HG03520 (cell line): ENCODE measurements at regions not wholly inside any gene's neighbourhood (a gene's known extent, or its start where the extent isn't known, plus 50 kb on each side); places are given as distances from the start of the nearest gene placed in this dataset.
"Not testable (repeated sequence)": the region's sequence is repeated elsewhere in the genome, so short reads cannot be mapped to it uniquely, and the experiment has no call there.

Experiments used
- ATAC-seq: cut with Tn5 transposase; IDR thresholded peaks from one replicate; pipeline ENCODE4 v1.9.1; 2021; ENCODE audit warnings: mild to moderate bottlenecking, moderate library complexity; ENCODE audit not compliant: unreplicated experiment

DNA sequence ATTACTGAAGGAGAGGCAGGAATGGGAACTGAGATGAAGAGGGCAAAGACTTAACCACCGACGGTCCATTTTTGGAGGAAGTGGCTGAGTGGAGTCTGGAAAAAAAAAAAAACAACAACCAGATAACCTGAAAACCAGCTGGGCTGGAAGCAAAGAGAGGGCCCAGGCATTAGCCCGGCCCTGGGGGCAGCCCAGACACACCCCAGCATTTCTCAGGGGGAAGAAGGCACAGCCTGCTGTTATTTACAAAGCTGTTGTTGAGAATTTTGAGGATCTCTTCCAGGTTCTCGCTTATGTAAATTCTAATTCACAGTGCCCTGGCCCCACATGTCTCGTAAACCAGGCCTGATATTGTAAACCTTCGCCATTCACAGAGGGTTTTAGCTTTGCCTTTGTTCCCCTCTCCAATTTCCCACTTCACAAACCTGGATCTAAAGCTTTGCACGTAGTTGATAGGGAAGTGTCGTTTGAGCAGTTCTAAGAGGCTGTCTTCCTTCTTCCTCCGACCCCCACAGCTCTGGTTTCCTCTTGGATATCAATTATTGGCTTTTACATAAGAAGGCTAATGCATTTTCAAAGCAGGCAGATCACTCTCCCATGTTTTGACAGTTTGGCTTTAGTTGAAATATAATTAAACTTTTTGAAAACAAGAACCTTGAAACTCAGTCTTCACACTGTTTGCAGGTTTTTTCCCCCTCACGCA is 161.8 kb upstream of the IRF2BP2 start:
- ATAC-seq, result no peak

DNA sequence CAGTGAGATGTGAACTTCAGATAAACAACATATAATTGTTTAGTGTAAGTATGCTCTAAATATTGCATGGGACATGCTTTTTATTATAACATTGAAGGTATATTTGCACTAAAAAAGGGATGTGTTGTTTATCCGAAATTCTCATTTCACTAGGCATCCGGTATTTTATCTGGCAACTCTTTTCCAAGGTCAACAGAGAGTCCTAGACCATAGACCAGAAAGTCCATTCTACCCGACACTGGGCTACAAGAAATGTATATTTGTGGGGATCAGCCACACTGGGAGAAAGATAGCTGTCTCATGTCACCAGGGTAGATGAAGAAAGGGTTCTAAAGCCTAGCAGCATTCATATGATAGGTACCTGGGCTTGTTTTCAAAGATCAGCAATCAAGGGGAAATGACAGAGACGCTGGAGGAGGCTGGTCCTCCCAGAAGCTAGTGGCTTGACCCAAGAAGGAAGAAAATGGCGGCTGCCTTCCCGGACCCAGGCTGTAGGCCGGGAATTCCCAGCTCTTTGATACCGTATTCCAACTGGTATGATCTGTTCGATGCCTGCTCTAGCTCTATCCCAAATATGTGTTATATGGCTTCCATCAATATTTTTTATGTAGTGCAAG is 161.1 kb upstream of the IRF2BP2 start:
- ATAC-seq, result no peak

DNA sequence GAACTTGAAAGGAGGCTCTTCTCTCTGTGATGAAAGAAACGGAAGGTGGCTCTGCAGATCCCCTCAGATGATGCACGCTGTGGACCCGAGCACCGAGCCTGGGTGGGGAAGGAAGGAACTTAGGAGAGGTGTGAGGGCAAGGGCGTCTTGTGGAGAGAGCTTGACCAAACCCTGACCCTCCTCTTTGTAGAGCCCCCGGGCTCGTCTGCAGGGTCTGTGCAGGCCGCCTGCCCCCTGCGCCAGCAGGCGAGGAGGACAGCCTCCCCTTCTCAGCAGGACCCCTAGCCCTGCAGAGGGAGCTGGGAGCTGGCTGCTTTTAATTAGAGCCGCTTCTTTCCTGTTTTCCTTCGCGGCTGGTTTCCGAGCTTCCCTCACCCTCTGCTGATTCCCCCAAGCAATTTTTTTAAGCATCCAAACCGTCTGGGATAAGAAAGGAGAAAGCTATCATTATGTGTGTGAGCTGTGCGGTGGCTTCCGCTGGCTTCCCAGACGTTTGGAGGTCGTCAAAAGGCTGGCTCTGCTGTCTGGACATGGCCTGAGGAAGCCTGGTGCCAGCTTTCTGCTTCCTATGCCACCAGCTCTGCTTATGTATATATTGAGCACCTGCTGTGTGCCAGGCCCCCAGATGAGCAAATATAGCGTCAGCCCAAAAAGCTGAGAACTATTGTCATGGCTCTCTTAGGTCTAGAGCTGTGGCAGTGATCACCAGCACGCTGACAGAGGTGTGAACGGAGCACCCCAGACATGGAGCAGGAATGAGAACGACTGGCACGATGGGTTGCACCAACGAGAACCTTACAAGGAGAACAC is 160.2 kb upstream of the IRF2BP2 start:
- no peak for ATAC-seq

DNA sequence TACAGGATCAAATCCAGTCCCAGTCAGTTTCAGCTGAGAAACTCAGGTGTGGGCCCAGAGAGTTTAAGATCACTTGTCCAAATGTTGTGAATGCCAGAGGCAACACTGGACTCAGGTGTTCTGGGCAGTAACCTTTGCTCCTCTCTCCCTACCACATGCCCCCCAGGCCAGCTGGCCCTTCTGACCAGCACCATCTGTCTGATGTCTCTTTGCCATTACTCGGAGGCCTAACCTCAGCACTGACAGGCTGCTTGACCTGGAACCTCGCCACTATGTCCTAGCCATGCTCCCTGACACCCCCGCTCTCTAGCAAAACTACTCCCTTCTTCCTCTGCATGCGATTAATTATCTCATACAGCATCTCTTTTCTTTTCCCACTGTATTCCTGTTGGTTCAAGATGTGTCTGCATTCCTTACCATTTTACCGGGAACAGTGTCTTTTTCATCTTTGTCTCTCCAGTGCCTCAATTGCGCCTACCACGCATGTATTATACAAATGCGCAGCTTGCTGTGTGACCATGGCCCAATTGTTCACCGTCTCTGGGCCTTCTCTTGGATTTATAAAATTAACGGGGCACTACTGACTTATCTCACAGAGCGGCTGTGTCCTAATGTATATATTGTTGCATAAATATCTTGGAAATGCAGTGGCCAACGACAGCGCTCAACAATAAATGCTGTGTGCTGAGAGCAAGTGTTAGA is 159.5 kb upstream of the IRF2BP2 start:
- ATAC-seq, result no peak

DNA sequence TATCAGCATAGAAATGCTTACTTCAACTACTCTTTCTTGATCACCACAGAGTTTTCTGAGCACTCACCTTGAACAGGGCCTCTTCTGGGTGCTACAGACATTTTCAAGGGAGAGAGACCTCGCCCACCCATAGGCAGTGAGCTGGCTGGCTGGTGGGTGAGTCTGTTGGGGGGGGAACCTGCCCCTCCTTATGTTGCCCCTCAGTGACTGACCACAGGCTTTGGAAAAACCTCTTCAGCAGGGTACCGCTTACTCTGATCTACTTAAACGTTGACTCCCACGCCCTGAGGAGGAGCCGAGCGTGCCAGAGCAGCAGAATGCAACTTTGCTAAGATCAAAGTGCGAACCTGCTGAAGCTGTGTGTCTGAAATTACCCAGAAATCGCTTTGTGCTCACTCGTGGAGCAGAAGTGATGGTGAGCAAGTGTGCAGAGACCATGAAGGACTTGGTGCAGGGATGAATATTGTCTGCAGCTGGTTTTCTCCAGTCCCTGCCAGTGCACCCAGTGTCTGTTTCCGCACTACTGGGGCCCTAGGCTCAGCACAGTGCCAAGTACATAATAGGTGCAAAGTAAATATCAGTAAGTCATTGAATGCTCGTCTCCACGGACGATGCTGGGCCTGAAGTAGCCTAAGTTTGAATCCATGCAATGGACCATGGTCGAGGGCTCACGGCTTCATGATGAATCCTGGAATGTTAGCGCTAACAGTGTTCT is 158.7 kb upstream of the IRF2BP2 start:
- ATAC-seq, result no peak

DNA sequence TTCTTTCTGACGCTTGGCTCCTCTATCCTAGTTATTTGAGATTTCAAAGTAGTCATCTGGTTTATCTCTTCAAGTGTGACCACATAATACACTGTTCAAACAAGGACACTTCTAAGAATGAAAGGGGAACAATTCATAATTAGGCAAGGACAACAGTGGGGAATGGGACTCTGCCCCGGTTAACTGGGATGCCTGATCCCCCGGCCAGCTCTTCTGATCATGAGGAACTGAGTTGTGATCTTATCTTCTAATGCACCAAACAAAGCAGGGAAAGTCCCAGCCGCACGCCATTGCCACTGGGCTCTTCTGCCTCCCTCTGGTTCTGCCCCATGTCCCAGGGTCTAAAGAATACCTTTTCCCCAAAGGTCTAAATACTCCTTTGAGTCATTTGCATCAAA is 158.2 kb upstream of the IRF2BP2 start:
- ATAC-seq, result no peak

DNA sequence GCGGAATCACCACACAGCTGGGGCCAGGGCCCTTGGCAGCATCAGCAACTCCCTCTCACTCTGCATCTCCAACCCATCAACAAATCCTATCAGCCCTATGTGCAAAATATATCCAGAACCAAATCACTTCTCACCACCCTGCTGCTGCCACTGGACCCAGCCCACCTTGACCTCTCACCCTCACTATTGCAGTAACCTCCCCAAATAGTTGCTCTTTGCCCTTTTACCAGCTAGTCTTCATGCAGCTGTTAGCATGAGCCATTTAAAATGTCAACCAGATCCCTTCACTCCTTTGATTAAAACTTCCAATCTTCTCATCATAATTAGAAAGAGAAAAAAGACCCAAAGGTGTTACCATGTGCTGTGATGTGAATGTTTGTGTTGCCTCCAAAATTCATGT is 155.7 kb upstream of the IRF2BP2 start:
- no peak for ATAC-seq

DNA sequence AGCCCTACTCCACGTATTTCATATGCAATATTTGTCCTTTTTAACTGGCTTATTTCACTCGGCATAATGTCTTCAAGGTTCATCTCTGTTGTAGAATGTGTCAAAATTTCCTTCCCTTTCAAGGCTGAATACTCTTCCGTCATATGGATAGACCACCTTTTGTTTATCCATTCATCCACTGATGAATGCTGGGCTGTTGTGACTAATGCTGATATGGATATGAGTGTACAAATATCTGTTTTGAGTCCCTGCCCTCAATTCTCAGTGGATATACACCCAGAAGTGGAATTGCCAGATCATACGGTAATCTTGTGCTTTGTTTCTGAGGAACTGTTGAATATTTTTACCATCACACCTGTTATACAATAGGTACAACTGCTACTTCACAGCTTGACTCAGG is 155.2 kb upstream of the IRF2BP2 start:
- ATAC-seq, result no peak

DNA sequence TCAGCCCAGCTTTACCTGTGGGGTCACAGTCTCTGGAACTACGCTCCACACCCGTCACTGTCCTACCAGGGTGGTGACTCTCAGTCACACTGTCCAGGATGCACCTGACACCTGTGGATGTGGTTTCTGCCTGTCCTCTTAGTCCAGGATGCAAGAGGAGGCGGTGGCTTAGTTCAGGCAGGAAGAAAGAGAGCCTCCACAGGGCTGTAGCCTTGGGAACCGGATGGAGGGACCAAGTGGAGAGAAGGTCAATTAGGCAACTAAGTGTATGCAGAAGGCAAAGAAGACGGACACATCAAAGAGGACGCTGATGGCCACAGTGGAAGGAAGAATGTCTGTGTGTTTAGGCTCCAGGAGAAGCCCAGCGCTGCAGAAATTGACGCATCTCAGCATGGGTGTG is 153.9 kb upstream of the IRF2BP2 start:
- ATAC-seq, result no peak

DNA sequence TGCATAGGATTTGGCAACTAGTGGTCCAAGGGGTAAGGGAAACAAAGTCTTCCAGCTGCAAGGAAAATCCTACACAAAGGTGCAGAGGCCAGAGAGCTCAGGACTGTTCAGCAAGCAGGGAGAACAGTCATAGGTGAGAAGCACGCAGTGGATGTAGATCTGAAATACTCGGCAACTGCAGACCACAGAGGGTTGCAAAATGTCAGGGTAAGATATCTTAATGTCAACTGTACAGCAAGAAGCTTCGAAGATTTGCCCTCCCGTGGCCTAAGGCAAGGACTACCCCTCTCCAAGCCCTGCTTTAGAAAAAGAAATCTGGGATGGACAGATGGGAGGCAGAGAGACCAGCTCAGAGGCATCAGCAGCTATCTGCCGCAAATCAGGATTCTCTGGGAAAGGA is 153.4 kb upstream of the IRF2BP2 start:
- ATAC-seq, result no peak

DNA sequence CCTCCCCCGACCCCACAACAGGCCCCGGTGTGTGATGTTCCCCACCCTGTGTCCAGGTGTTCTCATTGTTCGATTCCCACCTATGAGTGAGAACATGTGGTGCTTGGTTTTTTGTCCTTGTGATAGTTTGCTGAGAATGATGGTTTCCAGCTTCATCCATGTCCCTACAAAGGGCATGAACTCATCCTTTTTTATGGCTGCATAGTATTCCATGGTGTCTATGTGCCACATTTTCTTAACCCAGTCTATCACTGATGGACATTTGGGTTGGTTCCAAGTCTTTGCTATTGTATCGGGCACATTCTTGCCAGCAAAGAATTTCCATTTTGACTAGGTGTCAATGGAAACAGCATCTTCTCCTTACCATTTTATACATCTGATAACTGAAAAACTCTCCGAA is 152.1 kb upstream of the IRF2BP2 start:
- ATAC-seq, result not testable (repeated sequence)

DNA sequence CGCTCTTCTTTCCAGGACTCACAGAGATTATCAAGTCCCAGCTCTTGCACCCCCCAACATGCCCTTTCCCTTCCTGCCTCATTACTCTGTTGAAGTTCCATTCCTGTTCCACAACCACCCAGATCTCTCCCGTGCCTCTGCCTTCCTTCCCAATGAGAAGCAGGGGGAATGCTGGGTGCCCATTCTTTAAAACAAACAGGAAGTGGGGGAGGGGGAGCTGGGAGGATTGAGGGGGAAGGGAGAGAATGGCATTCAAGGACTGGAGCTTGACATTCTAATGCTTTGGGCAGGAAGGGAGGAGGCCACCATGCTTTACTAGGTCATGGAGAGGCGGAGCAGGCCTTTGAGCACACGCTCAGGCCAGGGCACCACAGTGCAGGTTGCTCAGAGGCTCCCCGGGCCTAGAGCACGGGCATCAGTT is 150.3 kb upstream of the IRF2BP2 start:
- no peak for ATAC-seq

DNA sequence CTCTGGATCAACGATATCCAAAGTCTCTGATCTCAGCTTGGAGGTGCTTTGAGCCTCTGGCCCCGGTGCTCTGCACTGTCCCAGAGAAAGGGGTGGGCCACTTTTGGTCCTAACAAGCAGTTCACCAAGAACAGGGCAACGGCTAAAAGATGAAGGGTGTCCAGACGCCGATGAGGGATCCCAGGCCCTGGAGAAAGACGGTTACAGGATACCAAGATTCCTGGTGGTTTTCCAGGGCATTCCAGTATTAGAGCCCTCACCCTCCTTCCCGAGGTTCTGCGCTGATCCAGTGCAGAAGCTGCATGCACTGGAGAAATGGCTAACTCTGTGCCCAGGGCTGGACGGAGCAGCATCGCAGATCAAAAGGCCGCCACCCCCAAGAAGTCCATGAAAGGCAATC is 149.9 kb upstream of the IRF2BP2 start:
- no peak for ATAC-seq

DNA sequence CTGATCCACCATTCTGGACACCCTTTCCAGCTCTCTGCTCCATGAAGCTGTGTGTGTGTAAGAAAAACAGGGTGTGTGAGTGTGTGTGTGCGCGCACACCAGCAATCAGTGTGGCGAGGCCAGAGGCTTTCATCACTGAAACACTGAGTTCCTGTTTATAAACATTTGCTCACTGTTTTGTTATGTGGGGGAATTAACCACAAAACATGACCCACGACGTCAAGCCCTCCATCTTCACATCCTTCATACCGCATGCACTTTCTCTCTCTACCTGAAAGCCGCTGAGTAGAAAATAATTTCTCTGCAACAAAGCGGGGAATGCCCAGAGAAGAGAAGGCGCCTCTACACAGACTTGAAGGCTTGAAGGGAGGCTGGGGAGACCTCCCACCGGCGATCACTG is 148.9 kb upstream of the IRF2BP2 start:
- no peak for ATAC-seq

DNA sequence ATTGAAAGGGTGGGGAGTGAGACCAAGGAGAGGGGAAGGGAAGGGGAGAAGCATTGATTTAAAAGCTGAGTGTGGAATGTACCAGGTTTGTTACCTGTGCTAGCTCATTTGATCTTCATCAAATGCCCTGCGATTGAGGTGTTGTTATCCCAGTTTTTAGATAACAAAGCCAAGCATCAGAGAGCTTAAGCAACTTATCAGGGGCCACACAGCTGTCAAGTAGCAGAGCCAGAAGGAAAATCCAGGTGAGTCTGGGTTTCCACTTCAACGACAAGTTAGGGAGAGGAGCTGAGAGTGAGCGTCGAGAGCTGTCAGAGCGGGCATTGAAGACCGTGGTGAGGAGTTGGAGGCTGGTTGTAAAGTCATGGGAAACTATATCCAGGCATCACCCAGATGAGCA is 146.9 kb upstream of the IRF2BP2 start:
- no peak for ATAC-seq

DNA sequence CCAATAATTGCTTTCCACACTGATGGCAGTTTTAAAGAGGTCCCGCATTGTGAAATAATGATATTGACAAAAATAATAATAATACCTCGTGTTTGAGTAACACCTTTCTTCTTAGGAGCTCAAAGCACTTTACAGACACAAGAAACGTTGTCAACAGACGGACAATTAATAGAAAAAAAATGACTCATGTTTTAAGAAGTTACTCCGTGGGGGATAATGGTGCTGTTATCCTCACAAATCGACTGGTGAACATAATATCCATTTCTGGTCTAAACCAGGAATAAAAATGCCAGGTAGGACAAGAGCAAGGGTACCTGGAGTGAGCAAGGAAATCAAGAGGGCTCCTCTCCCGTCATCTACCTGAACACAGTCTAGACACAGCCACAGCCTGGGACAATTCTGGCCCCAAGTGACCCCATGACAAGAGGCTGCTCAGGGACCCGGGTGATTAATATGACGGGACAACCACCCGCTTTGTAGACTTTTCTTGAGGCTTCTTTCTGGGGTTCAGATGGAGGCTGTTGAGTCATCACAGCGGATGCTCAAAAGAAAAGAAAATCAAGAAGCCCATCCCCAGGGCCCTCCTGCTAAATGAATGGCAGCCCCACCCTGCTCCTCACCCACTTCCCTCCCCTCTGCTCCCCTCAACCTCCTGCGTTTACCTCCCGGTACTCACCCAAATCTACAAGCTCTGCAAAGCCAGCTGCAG is 146.2 kb upstream of the IRF2BP2 start:
- no peak for ATAC-seq

DNA sequence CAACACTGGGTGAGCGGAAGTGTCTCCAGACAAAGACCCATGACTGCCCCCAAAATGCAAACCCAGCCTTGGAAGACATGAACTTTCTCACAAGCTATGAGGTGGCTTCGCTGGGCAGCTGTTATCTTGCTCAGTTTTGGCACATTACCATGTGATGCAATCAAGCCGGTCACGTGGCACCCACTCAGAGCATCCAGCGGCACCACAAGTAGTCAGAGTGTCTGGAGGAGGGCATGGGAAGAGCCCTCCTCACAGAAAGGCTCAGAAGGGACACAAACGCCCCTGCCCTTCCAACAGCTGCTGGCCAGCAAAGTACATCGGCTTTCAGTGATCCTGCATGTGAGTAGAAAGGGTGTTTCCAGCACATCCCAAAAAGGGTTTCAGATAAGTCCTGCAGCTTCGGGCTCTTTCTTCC is 145.5 kb upstream of the IRF2BP2 start:
- no peak for ATAC-seq

DNA sequence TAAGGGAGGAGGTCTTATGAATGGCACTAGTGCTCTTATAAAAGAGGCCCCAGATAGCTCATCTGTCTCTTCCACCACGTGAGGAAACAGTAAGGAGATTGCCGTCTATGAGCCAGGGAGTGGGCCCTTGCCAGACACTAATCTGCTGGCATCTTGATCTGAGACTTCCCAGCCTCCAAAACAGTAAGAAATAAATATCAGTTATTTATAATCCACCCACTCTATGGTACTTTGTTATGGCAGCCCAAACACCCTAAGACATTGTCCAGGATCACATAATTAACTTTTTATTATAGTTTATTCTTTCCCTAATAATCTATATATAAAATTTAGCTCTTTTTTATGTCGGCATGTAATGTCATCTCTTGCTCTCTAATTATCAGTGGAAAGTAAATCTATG is 144.0 kb upstream of the IRF2BP2 start:
- no peak for ATAC-seq

DNA sequence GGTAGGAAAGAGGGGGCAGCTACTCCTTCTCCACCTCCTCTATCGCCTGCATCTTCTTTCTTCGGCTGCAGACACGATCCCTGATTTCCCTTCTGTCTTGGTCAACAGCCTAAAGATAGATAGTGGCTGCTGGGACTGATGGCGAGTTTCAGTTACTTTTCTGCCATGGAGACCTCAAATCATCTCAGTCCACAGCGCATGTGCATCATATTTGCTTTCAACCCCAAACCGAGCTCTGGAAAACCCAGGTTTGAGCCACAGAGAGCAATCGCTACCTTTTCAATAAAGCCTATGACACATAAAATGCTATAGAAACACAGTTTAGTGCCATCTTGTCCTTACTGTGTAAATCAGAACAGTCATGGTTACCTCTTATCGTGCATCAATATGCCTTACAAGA is 142.9 kb upstream of the IRF2BP2 start:
- no peak for ATAC-seq

DNA sequence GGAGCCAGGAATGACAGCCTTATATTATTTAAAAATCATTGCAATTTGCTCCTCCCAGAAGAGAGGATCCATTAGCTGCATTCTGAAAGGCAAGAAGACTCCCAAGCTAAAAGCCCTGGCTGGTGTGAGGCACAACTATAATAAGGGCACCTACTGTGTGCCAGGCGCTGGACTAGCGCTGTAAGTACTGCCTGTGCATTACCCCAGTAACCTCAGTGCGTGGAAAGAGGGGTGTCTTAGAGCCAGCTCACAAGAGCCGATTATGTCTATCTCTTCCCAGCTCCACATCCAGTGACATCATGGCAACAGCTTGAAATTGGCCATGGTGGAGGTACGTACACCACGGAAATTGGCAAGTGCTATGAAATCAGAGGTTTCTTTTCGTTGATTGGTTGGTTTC is 141.7 kb upstream of the IRF2BP2 start:
- no peak for ATAC-seq
